ENCODE measurements at regions not wholly inside any gene's neighbourhood (a gene's known extent, or its start where the extent isn't known, plus 50 kb on each side); places are given as distances from the start of the nearest gene placed in this dataset.

DNA sequence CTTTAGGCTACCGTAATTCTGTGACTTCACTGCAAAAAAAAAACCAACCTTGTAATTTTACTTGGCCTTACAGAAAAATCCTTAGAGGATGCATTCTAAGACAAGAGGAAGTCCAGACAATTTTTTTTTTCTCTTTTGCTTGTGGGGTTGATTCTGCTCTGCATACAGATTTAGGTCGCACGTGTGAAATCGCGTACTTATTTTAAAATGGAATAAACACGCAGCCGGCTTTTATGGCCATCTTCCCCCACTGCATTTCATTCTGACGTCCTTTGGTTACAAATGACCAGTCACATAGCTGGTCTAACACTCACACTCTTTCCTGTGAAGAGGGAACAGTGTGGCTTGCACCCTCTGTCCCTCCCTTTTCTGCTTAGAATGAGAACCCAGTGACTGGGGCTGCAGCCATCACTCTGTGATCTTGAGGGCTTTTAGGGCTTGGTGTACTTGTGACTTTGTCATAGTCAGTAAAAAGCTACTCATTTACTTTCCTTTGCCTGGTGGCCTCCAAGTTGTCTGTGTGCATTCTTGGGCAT is 63.6 kb upstream of the CARD11 start:
- ChIA-PET CTCF (no interaction called here), POLR2A (no interaction called here)
- no peaks in the 10 kb centered on the region for H3K9me3 ChIP-seq
- Mint-ChIP-seq H3K36me3 (peaks cover 4% of the 10 kb centered on the region), H3K9me3 (peaks cover 0 to 2% (median 0%) of the 10 kb centered on the region in 3 donors), H3K4me1 (peaks cover 58 to 63% (median 59%) of the 10 kb centered on the region in 3 donors), H3K27me3 (no peaks in the 10 kb centered on the region), H3K4me3 (peak overlapping the region in 1 of 3 donors; percentile 27), H3K27ac (peak overlapping the region in 1 of 2 donors; percentile 73)
- no peaks in the 10 kb centered on the region for H3K36me3 ChIP-seq (ENCODE audit: control insufficient read depth in 2 of 2, extremely low read depth in 1 of 2, insufficient read depth in 1 of 2, low read length in 1 of 2)
- no peak for DNase-seq
- WGBS (ENCODE audit: insufficient coverage), result no CpG with 5 or more reads among the region's 8 CpGs
- H3K27me3 ChIP-seq (replicated peaks in 1 of 2; ENCODE audit: control insufficient read depth in 2 of 2, extremely low read depth in 1 of 2, insufficient read depth in 2 of 2, low read length in 1 of 2), result no peaks in the 10 kb centered on the region
- no peak overlapping the region for H3K4me3 ChIP-seq (ENCODE audit: control insufficient read depth in 1 of 2, extremely low read depth in 1 of 2, low read length in 1 of 2)
- H3K4me1 ChIP-seq (ENCODE audit: control insufficient read depth in 1 of 2, extremely low read depth in 1 of 2, insufficient read depth in 2 of 2, low read length in 2 of 2), result peaks cover 4 to 53% of the 10 kb centered on the region in 2 experiments
- no peak for ATAC-seq (replicated peaks in 1 of 4)
- peak overlapping the region; percentile 49 for H3K27ac ChIP-seq (ENCODE audit: low read length)

DNA sequence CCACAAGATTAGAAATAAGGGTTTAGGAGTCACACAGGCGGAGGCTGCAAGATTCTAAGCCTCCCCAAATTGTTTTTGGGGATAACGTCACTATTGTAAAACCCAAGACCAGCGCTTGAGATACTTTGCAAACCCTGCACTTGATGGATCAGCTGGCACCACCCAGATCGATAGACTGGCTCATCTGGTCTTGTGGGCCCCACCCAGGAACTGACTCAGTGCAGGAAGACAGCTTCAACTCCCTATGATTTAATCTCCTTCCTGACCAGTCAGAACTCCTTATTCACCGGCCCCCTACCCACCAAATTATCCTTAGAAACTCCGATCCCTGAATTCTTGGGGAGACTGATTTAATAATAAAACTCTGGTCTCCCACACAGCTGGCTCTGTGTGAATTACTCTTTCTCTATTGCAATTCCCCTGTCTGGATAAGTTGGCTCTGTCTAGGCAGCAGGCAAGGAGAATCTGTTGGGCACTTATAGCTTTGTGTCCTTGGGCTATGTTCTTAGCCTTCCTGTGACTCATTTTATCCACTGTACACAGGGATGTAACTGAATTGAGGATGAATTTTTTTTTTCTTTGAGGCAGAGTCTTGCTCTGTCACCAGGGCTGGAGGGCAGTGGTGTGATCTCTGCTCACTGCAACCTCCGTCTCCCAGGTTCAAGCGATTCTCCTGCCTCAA is 64.4 kb upstream of the CARD11 start:
- H3K4me1 ChIP-seq (ENCODE audit: control insufficient read depth in 1 of 2, extremely low read depth in 1 of 2, insufficient read depth in 2 of 2, low read length in 2 of 2), result peaks cover 7 to 60% of the 10 kb centered on the region in 2 experiments
- H3K27ac Mint-ChIP-seq, result peak overlapping the region; percentile 23 to 73
- peaks cover 64 to 69% (median 65%) of the 10 kb centered on the region in 3 donors for H3K4me1 Mint-ChIP-seq
- WGBS (ENCODE audit: insufficient coverage), result 49% methylated on average over 8 of the region's 8 CpGs
- CTCF ChIA-PET, result no interaction called here
- no peak for DNase-seq
- no peak overlapping the region for H3K4me3 ChIP-seq (ENCODE audit: control insufficient read depth in 1 of 2, extremely low read depth in 1 of 2, low read length in 1 of 2)
- peak overlapping the region; percentile 49 for H3K27ac ChIP-seq (ENCODE audit: low read length)
- peaks cover 0 to 3% (median 2%) of the 10 kb centered on the region in 3 donors for H3K9me3 Mint-ChIP-seq
- POLR2A ChIA-PET, result no interaction called here
- H3K27me3 ChIP-seq (replicated peaks in 1 of 2; ENCODE audit: control insufficient read depth in 2 of 2, extremely low read depth in 1 of 2, insufficient read depth in 2 of 2, low read length in 1 of 2), result no peaks in the 10 kb centered on the region
- no peaks in the 10 kb centered on the region for H3K27me3 Mint-ChIP-seq
- H3K4me3 Mint-ChIP-seq, result peak overlapping the region in 1 of 3 donors; percentile 27
- H3K9me3 ChIP-seq, result no peaks in the 10 kb centered on the region
- peaks cover 4% of the 10 kb centered on the region for H3K36me3 Mint-ChIP-seq
- H3K36me3 ChIP-seq (ENCODE audit: control insufficient read depth in 2 of 2, extremely low read depth in 1 of 2, insufficient read depth in 1 of 2, low read length in 1 of 2), result no peaks in the 10 kb centered on the region
- ATAC-seq (replicated peaks in 1 of 4), result no peak

DNA sequence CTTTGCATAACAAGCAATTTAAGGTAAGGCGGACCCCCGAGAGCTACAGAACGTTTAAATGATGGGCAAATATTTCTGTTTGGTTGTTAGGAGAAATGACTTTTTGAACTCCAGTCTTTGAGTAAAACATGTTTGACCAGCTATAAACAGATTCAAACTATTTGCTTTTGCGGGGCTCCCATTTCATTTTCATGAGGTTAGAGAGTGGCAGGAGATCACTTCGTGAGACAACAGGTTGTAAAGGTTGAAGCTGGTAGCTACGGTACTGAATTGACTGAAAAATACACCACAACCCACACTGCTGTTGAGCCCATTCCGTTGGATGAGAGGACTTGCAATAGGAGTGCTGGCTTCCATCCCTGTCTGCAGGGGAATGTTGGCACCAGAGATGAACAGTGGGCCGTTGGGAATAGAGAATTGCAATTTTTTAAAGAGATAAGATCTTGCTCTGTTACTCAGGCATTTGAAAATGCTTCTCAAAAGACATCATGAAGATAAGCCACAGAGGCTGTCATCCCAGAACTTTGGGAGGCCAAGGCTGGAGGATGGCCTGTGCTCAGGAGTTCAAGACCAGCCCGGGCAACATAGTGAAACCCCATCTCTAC is 65.7 kb upstream of the CARD11 start:
- Histone ChIP-seq H3K27me3 (replicated peaks in 1 of 2; ENCODE audit: control insufficient read depth in 2 of 2, extremely low read depth in 1 of 2, insufficient read depth in 2 of 2, low read length in 1 of 2) (no peaks in the 10 kb centered on the region), H3K4me3 (ENCODE audit: control insufficient read depth in 1 of 2, extremely low read depth in 1 of 2, low read length in 1 of 2) (no peak overlapping the region), H3K27ac (ENCODE audit: low read length) (no peak overlapping the region), H3K4me1 (ENCODE audit: control insufficient read depth in 1 of 2, extremely low read depth in 1 of 2, insufficient read depth in 2 of 2, low read length in 2 of 2) (peaks cover 4 to 55% of the 10 kb centered on the region in 2 experiments), H3K9me3 (no peaks in the 10 kb centered on the region), H3K36me3 (ENCODE audit: control insufficient read depth in 2 of 2, extremely low read depth in 1 of 2, insufficient read depth in 1 of 2, low read length in 1 of 2) (peaks cover 0 to 2% of the 10 kb centered on the region in 2 donors)
- no peaks in the 10 kb centered on the region for H3K27me3 Mint-ChIP-seq
- peak overlapping the region in 1 of 2 donors; percentile 39 for H3K27ac Mint-ChIP-seq
- ATAC-seq (replicated peaks in 1 of 4) (no peak), DNase-seq (no peak)
- no peak overlapping the region for H3K4me3 Mint-ChIP-seq
- H3K36me3 Mint-ChIP-seq, result peaks cover 5% of the 10 kb centered on the region
- CTCF ChIA-PET, result no interaction called here
- POLR2A ChIA-PET, result no interaction called here
- H3K4me1 Mint-ChIP-seq, result peaks cover 63 to 68% (median 63%) of the 10 kb centered on the region in 3 donors
- H3K9me3 Mint-ChIP-seq, result peaks cover 2 to 13% (median 3%) of the 10 kb centered on the region in 3 donors
- 100% methylated on average over 1 of the region's 9 CpGs for WGBS (ENCODE audit: insufficient coverage)

DNA sequence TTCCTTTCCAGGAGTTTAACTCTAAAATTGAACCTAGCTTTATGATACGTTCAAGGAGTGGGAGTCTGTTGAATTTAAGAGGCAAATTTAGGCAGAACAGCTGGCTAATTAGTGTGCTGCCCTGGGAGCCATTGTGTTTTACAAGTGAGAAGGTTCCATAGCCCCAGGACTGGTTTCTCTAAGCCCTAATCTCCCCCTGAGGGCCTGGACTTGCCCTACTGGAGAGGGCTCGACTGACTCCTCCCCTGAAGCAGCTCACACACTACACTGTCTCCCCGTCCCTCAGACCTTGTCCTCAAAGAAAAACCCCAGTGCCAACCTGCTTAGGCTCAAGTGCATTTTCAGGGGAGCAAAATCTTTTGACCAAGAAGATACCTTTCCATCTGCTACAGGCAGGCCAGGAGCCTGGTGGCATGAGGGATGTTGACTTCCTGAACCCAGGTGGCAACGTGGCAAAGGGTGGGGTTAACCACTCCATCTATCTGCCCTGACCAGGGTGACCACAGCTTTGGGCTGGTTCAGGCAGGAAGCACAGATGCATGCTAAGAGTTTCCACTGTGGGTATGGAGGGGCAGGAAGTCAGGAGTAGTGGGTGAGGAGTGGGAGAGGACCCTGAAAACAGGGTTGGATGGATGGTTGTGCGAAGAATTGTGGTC is 68.9 kb upstream of the CARD11 start:
- H3K4me3 ChIP-seq (ENCODE audit: control insufficient read depth in 1 of 2, extremely low read depth in 1 of 2, low read length in 1 of 2), result no peak overlapping the region
- CTCF ChIA-PET, result no interaction called here
- peaks cover 0 to 2% of the 10 kb centered on the region in 2 donors for H3K36me3 ChIP-seq (ENCODE audit: control insufficient read depth in 2 of 2, extremely low read depth in 1 of 2, insufficient read depth in 1 of 2, low read length in 1 of 2)
- ATAC-seq (replicated peaks in 1 of 4) (peak in 3 of 4 experiments; percentile 36 to 64 (median 63)), DNase-seq (peak in 2 of 35 experiments; percentile 23 to 26)
- H3K27ac Mint-ChIP-seq, result peak overlapping the region; percentile 21 to 76
- no peaks in the 10 kb centered on the region for H3K27me3 ChIP-seq (replicated peaks in 1 of 2; ENCODE audit: control insufficient read depth in 2 of 2, extremely low read depth in 1 of 2, insufficient read depth in 2 of 2, low read length in 1 of 2)
- WGBS (ENCODE audit: insufficient coverage), result 19% methylated on average over 3 of the region's 5 CpGs
- H3K4me1 ChIP-seq (ENCODE audit: control insufficient read depth in 1 of 2, extremely low read depth in 1 of 2, insufficient read depth in 2 of 2, low read length in 2 of 2), result peaks cover 4 to 25% of the 10 kb centered on the region in 2 experiments
- H3K4me1 Mint-ChIP-seq, result peaks cover 52 to 68% (median 61%) of the 10 kb centered on the region in 3 donors
- H3K4me3 Mint-ChIP-seq, result peak overlapping the region in 1 of 3 donors; percentile 38
- H3K27ac ChIP-seq (ENCODE audit: low read length), result peak overlapping the region; percentile 25
- H3K9me3 ChIP-seq, result no peaks in the 10 kb centered on the region
- peaks cover 0 to 13% (median 7%) of the 10 kb centered on the region in 3 donors for H3K9me3 Mint-ChIP-seq
- H3K27me3 Mint-ChIP-seq, result peaks cover 0 to 2% of the 10 kb centered on the region in 2 donors
- POLR2A ChIA-PET, result interaction anchor here (0.6 to 0.8 kb wide), 3 partner anchors 20 to 41 kb away, joined by 3 to 4 read pairs (median 4); no protein-coding TSS in a partner anchor
- peaks cover 5% of the 10 kb centered on the region for H3K36me3 Mint-ChIP-seq

DNA sequence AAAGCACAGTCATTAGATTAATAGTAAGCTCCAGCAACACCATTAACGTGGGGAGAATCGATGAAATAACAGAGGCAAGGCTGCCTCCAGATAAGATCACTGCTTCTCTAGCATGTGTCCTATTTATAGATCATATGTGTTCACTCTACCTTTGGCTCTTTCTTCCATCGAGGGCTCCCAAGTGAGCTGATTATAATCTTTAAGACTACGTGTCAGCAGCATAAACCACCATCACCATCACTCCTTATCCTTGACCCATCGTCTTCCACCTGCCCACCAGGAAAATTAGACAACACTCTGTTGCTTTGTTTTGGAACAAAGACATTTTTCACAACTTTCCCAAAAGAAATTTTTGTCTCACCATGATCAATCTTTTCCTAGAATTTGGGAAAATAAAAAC is 71.2 kb upstream of the CARD11 start:
- Mint-ChIP-seq H3K9me3 (peaks cover 0 to 14% (median 8%) of the 10 kb centered on the region in 3 donors), H3K36me3 (peaks cover 5% of the 10 kb centered on the region), H3K4me3 (no peak overlapping the region), H3K27me3 (peaks cover 0 to 2% of the 10 kb centered on the region in 2 donors), H3K4me1 (peaks cover 39 to 61% (median 58%) of the 10 kb centered on the region in 3 donors), H3K27ac (peak overlapping the region in 1 of 2 donors; percentile 95)
- Histone ChIP-seq H3K4me1 (ENCODE audit: control insufficient read depth in 1 of 2, extremely low read depth in 1 of 2, insufficient read depth in 2 of 2, low read length in 2 of 2) (peaks cover 4 to 19% of the 10 kb centered on the region in 2 experiments), H3K4me3 (ENCODE audit: control insufficient read depth in 1 of 2, extremely low read depth in 1 of 2, low read length in 1 of 2) (no peak overlapping the region), H3K36me3 (ENCODE audit: control insufficient read depth in 2 of 2, extremely low read depth in 1 of 2, insufficient read depth in 1 of 2, low read length in 1 of 2) (peaks cover 0 to 2% of the 10 kb centered on the region in 2 donors), H3K27ac (ENCODE audit: low read length) (no peak overlapping the region), H3K9me3 (no peaks in the 10 kb centered on the region), H3K27me3 (replicated peaks in 1 of 2; ENCODE audit: control insufficient read depth in 2 of 2, extremely low read depth in 1 of 2, insufficient read depth in 2 of 2, low read length in 1 of 2) (no peaks in the 10 kb centered on the region)
- DNase-seq (no peak), ATAC-seq (replicated peaks in 1 of 4) (no peak)
- no CpG with 5 or more reads among the region's 5 CpGs for WGBS (ENCODE audit: insufficient coverage)
- CTCF ChIA-PET, result interaction anchor here (0.6 to 1.2 kb wide), 2 partner anchors 22 to 83 kb away, joined by 3 to 10 read pairs; no protein-coding TSS in a partner anchor
- POLR2A ChIA-PET, result interaction anchor here in 1 of 2 donors (0.7 kb wide), 1 partner anchor 22 kb away, joined by 3 read pairs; no protein-coding TSS in a partner anchor

DNA sequence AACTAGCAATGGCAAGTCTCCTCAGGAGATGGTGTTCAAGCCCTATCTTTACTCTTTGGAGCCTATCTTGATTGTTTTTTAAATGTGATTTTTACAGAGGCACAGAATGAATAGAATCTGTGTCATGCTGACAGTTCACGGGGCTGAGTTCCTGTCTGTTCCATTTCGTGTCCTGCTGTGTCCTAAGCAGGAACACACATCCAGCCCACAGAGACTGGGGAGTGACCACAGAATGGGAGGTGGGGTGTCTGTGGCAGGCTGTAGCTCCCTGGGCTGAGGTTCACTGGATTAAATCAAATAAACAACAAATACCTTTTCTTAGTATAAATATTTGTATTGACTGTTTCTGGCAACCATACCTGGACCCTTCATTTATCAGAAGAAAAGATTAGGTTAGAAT is 73.4 kb upstream of the CARD11 start:
- H3K4me1 ChIP-seq (ENCODE audit: control insufficient read depth in 1 of 2, extremely low read depth in 1 of 2, insufficient read depth in 2 of 2, low read length in 2 of 2), result peaks cover 4 to 22% of the 10 kb centered on the region in 2 experiments
- H3K9me3 ChIP-seq, result no peaks in the 10 kb centered on the region
- H3K27me3 Mint-ChIP-seq, result peaks cover 0 to 2% of the 10 kb centered on the region in 2 donors
- peak overlapping the region in 1 of 2 donors; percentile 95 for H3K27ac Mint-ChIP-seq
- peaks cover 5% of the 10 kb centered on the region for H3K36me3 Mint-ChIP-seq
- H3K4me3 Mint-ChIP-seq, result peak overlapping the region in 2 of 3 donors; percentile 68 to 85
- peaks cover 42 to 68% (median 63%) of the 10 kb centered on the region in 3 donors for H3K4me1 Mint-ChIP-seq
- ATAC-seq (replicated peaks in 1 of 4), result no peak
- 40% methylated on average over 1 of the region's 2 CpGs for WGBS (ENCODE audit: insufficient coverage)
- peak overlapping the region; percentile 30 for H3K27ac ChIP-seq (ENCODE audit: low read length)
- POLR2A ChIA-PET, result interaction anchor here in 1 of 2 donors (0.5 kb wide), 1 partner anchor 397 kb away, joined by 5 read pairs; no protein-coding TSS in a partner anchor
- peak overlapping the region in 1 of 2 donors; percentile 9 for H3K4me3 ChIP-seq (ENCODE audit: control insufficient read depth in 1 of 2, extremely low read depth in 1 of 2, low read length in 1 of 2)
- peaks cover 0 to 2% of the 10 kb centered on the region in 2 donors for H3K36me3 ChIP-seq (ENCODE audit: control insufficient read depth in 2 of 2, extremely low read depth in 1 of 2, insufficient read depth in 1 of 2, low read length in 1 of 2)
- CTCF ChIA-PET, result interaction anchor here (0.8 to 1.0 kb wide), 2 partner anchors 49 to 55 kb away, joined by 3 to 14 read pairs; no protein-coding TSS in a partner anchor
- peaks cover 4 to 24% (median 12%) of the 10 kb centered on the region in 3 donors for H3K9me3 Mint-ChIP-seq
- no peak for DNase-seq
- no peaks in the 10 kb centered on the region for H3K27me3 ChIP-seq (replicated peaks in 1 of 2; ENCODE audit: control insufficient read depth in 2 of 2, extremely low read depth in 1 of 2, insufficient read depth in 2 of 2, low read length in 1 of 2)

Data from T-cell (primary cell).